NK-92 (cell line): ENCODE measurements at regions not wholly inside any gene's neighbourhood (a gene's known extent, or its start where the extent isn't known, plus 50 kb on each side); places are given as distances from the start of the nearest gene placed in this dataset.
"Not testable (repeated sequence)": the region's sequence is repeated elsewhere in the genome, so short reads cannot be mapped to it uniquely, and the experiment has no call there.

Source experiments
- DNase-seq: peaks from one replicate; lab custom pipeline; 2025; ENCODE audit not compliant: unreplicated experiment; lab: John Stamatoyannopoulos, UW

- not testable (repeated sequence) for DNase-seq
These were observed 62.8 kb downstream of the RPS24 start for GRCh38 chr10:78096486-78096885.

- DNase-seq = not testable (repeated sequence)
These were observed 68.9 kb downstream of the RPS24 start for GRCh38 chr10:78102593-78102992.

GRCh38 chr10:78109210-78109609 lies 75.5 kb downstream of the RPS24 start:
- DNase-seq = no peak

GRCh38 chr10:78115135-78115853 lies 81.6 kb downstream of the RPS24 start:
- no peak for DNase-seq

- no peak for DNase-seq
These were observed 82.7 kb downstream of the RPS24 start for GRCh38 chr10:78116361-78116760.

- no peak for DNase-seq
These were observed 84.9 kb downstream of the RPS24 start for GRCh38 chr10:78118591-78118990.

GRCh38 chr10:78121801-78122200 lies 88.1 kb downstream of the RPS24 start:
- no peak for DNase-seq

- DNase-seq = no peak
These were observed 90.5 kb downstream of the RPS24 start for GRCh38 chr10:78124167-78124566.

GRCh38 chr10:78129211-78129610 lies 95.5 kb downstream of the RPS24 start:
- no peak for DNase-seq

GRCh38 chr10:78130966-78131710 lies 97.5 kb downstream of the RPS24 start:
- DNase-seq = no peak

GRCh38 chr10:78134773-78135306 lies 101.2 kb downstream of the RPS24 start:
- DNase-seq = no peak

GRCh38 chr10:78137147-78137546 lies 103.5 kb downstream of the RPS24 start:
- DNase-seq = no peak

- no peak for DNase-seq
These were observed 105.7 kb downstream of the RPS24 start for GRCh38 chr10:78139341-78139740.

GRCh38 chr10:78140066-78140630 lies 106.5 kb downstream of the RPS24 start:
- DNase-seq = no peak

GRCh38 chr10:78143576-78143975 lies 109.9 kb downstream of the RPS24 start:
- DNase-seq = no peak

- no peak for DNase-seq
These were observed 112.5 kb downstream of the RPS24 start for GRCh38 chr10:78146200-78146599.

GRCh38 chr10:78147202-78147601 lies 113.5 kb downstream of the RPS24 start:
- no peak for DNase-seq

- DNase-seq = no peak
These were observed 114.7 kb downstream of the RPS24 start for GRCh38 chr10:78148216-78148960.

- DNase-seq = no peak
These were observed 115.4 kb downstream of the RPS24 start for GRCh38 chr10:78148961-78149612.

- no peak for DNase-seq
These were observed 117.1 kb downstream of the RPS24 start for GRCh38 chr10:78150756-78151155.

- DNase-seq = no peak
These were observed 122.1 kb downstream of the RPS24 start for GRCh38 chr10:78155722-78156121.
